Right lobe of liver (tissue), 6 donors: ENCODE measurements at regions not wholly inside any gene's neighbourhood (a gene's known extent, or its start where the extent isn't known, plus 50 kb on each side); places are given as distances from the start of the nearest gene placed in this dataset.

ENCODE experiments used
- ATAC-seq, 4 donors: fragments of 200-7000 bp; cut with Tn5 transposase; one replicate each; pipeline ENCODE4 v1.9.1; 2020; ENCODE audit warnings: mild to moderate bottlenecking in 4 of 4, moderate library complexity in 4 of 4
- DNase-seq, 3 donors: peaks; one replicate each; pipeline ENCODE4 v3.0.0-alpha.2; 2020
- H3K27ac ChIP-seq, 3 donors: fragments of 200-600 bp; one replicate each; pipeline ENCODE4 v1.8.0; 2022
- H3K27me3 ChIP-seq, 2 donors: fragments of 200-600 bp; one replicate each; pipeline ENCODE4 v1.8.0; 2022
- H3K36me3 ChIP-seq, 4 donors: fragments of 200-600 bp; sonication (generic) in 1 of 4; one replicate each; pipeline versions ENCODE4 v1.5.1 to v1.8.0; 2017 to 2022; ENCODE audit warnings: control low read depth in 1 of 4
- H3K4me1 ChIP-seq, 4 donors: fragments of 200-600 bp; sonication (generic) in 1 of 4; one replicate each; pipeline versions ENCODE4 v1.5.1 to v1.8.0; 2017 to 2022; ENCODE audit warnings: control low read depth in 1 of 4
- H3K4me3 ChIP-seq, 3 donors: fragments of 200-600 bp; one replicate each; pipeline ENCODE4 v1.8.0; 2022
- H3K9me3 ChIP-seq, 4 donors: fragments of 200-600 bp; sonication (generic) in 1 of 4; one replicate each; pipeline versions ENCODE4 v1.5.1 to v1.8.0; 2017 to 2022; ENCODE audit warnings: control low read depth in 1 of 4
- POLR2A ChIP-seq: fragments of 450-650 bp; IDR thresholded peaks from one replicate; pipeline ENCODE4 v1.6.1; 2017; ENCODE audit warnings: antibody characterized with exemption, mild to moderate bottlenecking
- WGBS: methylation state at CpG from one replicate; pipeline ENCODE4 v1.1.6; 2018; ENCODE audit warnings: low coverage, low lambda C conversion rate; ENCODE audit not compliant: insufficient coverage; ENCODE audit errors: missing lambda C conversion rate; 5-methylcytosine and 5-hydroxymethylcytosine counted together
- intact Hi-C, 2 donors: fragments of 100-400 bp; cut with DNase I; formaldehyde crosslinking; loops; one replicate each; pipeline versions ENCODE4 v1.11.2 to v1.14.1; 2022
- TF ChIP-seq, protein P1 (sequence below), 4 donors: fragments of 200-600 bp in 3 of 4; fragments of 450-650 bp in 1 of 4; IDR thresholded peaks; one replicate each; pipeline versions ENCODE4 v1.5.1 to v1.8.0; 2016 to 2022; ENCODE audit warnings: antibody characterized with exemption in 4 of 4, mild to moderate bottlenecking in 2 of 4
- donor health status: DM: no; HTN: yes; CAD: no.
- donor health status: DM: no; HTN: no; CAD: no.
- donor health status: DM: no; HTN: no; CAD: no.
- donor health status: DM: no; HTN: yes; CAD: no.
- donor health status: DM: no; HTN: yes; CAD: no.

DNA sequence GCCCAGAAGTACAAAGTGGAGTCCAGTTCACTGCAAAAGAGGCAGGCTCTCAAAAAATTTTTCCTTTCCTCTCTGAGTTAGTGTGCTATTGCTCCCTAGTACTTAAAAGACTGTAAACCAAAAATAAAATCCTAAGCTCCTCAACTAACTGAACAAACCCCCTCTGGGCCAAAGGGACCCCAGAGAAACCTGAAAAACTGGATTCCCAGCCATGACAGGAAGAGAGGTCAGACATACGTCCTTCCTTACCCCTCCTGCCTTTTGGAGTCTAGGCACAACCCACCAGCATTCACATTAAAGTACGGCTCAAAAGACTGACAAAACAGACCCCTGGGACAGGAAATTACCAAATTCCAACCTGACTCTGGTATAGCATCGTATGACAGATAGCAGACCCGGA is 957.9 kb upstream of the PRKX start:
- intact Hi-C loops = no loop called here
- no peak for DNase-seq

DNA sequence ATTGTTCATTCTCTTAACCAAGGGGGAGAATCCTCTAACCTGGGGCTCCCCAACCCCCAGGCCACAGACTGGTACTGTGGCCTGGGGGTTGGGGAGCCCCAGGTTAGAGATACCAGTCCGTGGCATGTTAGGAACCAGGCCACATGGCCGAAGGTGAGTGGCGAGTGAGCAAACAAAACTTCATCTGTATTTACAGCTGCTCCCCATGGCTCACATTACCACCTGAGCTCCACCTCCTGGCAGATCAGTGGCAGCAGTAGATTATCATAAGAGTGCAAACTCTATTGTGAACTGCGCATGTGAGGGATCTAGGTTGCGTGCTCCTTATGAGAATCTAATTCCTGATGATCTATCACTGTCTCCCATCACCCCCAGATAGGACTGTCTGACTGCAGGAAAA is 957.2 kb upstream of the PRKX start:
- WGBS = 59% methylated on average over 5 of the region's 5 CpGs
- Histone ChIP-seq H3K27ac (no peak overlapping the region), H3K9me3 (no peaks in the 10 kb centered on the region), H3K27me3 (no peaks in the 10 kb centered on the region), H3K4me1 (no peaks in the 10 kb centered on the region), H3K36me3 (no peaks in the 10 kb centered on the region), H3K4me3 (no peak overlapping the region)
- no peak for DNase-seq
- no peak for TF ChIP-seq POLR2A
- TF ChIP-seq, protein P1, sequence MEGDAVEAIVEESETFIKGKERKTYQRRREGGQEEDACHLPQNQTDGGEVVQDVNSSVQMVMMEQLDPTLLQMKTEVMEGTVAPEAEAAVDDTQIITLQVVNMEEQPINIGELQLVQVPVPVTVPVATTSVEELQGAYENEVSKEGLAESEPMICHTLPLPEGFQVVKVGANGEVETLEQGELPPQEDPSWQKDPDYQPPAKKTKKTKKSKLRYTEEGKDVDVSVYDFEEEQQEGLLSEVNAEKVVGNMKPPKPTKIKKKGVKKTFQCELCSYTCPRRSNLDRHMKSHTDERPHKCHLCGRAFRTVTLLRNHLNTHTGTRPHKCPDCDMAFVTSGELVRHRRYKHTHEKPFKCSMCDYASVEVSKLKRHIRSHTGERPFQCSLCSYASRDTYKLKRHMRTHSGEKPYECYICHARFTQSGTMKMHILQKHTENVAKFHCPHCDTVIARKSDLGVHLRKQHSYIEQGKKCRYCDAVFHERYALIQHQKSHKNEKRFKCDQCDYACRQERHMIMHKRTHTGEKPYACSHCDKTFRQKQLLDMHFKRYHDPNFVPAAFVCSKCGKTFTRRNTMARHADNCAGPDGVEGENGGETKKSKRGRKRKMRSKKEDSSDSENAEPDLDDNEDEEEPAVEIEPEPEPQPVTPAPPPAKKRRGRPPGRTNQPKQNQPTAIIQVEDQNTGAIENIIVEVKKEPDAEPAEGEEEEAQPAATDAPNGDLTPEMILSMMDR (IDR thresholded peaks at IDR 0.05) = no peak
- no peak for ATAC-seq
- intact Hi-C loops = no loop called here

More for the DNA sequence above, 957.9 kb upstream of the PRKX start:
- Histone ChIP-seq H3K9me3 (no peaks in the 10 kb centered on the region), H3K36me3 (no peaks in the 10 kb centered on the region), H3K4me1 (no peaks in the 10 kb centered on the region), H3K27me3 (no peaks in the 10 kb centered on the region), H3K4me3 (no peak overlapping the region), H3K27ac (no peak overlapping the region)
- WGBS = 19% methylated on average over 4 of the region's 4 CpGs
- TF ChIP-seq, protein P1 (IDR thresholded peaks at IDR 0.05) = no peak
- no peak for TF ChIP-seq POLR2A
- ATAC-seq = no peak

DNA sequence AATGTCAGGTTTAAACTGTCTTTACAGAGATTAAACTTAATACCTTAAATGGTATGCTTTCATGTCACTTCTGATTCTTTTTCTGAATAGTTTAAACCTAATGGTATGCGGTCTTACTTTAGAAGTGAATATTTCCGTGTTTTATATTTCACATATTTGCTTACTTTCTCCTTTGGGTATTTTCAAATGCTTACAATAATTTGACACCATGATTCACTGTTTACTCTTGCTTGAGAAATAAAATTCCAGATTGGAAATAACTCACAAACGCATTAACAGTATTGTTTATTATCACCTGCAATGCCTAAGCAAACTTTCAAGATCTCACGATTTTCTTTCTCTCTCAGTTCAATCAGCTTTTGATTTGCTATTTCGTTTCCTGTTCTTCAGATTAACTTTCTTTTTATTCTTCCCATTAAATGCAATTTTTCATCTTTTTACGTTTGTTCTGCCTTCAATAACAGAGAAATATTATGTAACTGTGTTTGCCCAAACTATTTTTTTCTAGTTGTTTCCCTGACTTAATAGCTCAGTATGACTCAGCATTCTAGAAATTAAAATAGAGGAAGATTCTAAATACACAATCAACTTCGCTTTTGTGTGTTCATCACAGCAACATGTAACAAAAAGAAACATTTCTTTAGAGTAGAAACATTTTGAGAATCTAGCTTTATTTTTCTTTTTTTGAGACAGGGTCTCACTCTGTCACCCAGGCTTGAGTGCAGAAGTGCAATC is 955.5 kb upstream of the PRKX start:
- H3K27me3 ChIP-seq = no peaks in the 10 kb centered on the region
- no peaks in the 10 kb centered on the region for H3K36me3 ChIP-seq
- intact Hi-C loops = no loop called here
- H3K4me1 ChIP-seq = no peaks in the 10 kb centered on the region
- DNase-seq = no peak
- H3K27ac ChIP-seq = no peak overlapping the region
- H3K4me3 ChIP-seq = no peak overlapping the region
- no peaks in the 10 kb centered on the region for H3K9me3 ChIP-seq
- 44% methylated on average over 7 of the region's 7 CpGs for WGBS
- ATAC-seq = no peak
- TF ChIP-seq, protein P1 (IDR thresholded peaks at IDR 0.05) = no peak
- no peak for TF ChIP-seq POLR2A

DNA sequence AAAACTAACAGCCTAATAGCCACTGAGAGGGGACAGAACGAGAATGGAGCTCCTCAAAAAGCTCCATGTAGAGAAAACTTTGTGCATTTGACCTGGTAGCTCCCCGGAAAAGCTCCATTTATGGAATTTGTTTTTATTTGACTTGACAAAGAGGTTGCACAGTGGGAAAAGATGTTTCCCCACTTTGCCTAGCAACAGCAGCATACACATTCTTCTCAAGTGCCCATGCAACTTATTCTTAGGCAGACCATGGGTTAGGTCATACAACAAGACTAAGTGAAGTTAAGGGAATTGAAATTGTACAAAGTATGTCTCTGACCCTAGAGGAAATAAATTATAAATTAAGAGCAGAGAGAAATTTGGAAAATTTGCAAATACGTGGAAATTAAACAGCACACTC is 949.6 kb upstream of the PRKX start:
- 39% methylated on average over 3 of the region's 3 CpGs for WGBS
- intact Hi-C loops = no loop called here

More for the DNA sequence above, 949.6 kb upstream of the PRKX start:
- H3K4me1 ChIP-seq = no peaks in the 10 kb centered on the region
- H3K27ac ChIP-seq = no peak overlapping the region
- H3K4me3 ChIP-seq = no peak overlapping the region
- TF ChIP-seq POLR2A = no peak
- TF ChIP-seq, protein P1 (IDR thresholded peaks at IDR 0.05) = no peak
- H3K9me3 ChIP-seq = no peaks in the 10 kb centered on the region
- ATAC-seq (no peak), DNase-seq (no peak)
- no peaks in the 10 kb centered on the region for H3K27me3 ChIP-seq
- H3K36me3 ChIP-seq = no peaks in the 10 kb centered on the region
